MM.1S (cell line): ENCODE measurements at regions not wholly inside any gene's neighbourhood (a gene's known extent, or its start where the extent isn't known, plus 50 kb on each side); places are given as distances from the start of the nearest gene placed in this dataset.

Experiments
- CTCF ChIP-seq: fragments of 300-600 bp; sonication (generic); IDR thresholded peaks from 2 replicates; pipeline ENCODE4 v1.5.1; 2016; ENCODE audit warnings: antibody characterized with exemption, low read length, mixed read lengths
- EZH2 ChIP-seq: fragments of 300-600 bp; sonication (generic); optimal IDR thresholded peaks from 2 replicates; pipeline ENCODE3; 2017; ENCODE audit warnings: low read depth, mild to moderate bottlenecking, antibody characterized with exemption, low read length, mixed read lengths
- EZH2phosphoT487 ChIP-seq: fragments of 300-600 bp; sonication (generic); IDR thresholded peaks from 2 replicates; pipeline ENCODE4 v1.6.1; 2018; ENCODE audit warnings: antibody characterized with exemption, low read length

- TF ChIP-seq EZH2 (no peak), EZH2phosphoT487 (no peak), CTCF (no peak)
Measured at GRCh38 chr5:104955479-104955878, 1392.9 kb upstream of the NUDT12 start.
